ENCODE measurements at regions not wholly inside any gene's neighbourhood (a gene's known extent, or its start where the extent isn't known, plus 50 kb on each side); places are given as distances from the start of the nearest gene placed in this dataset.
A peak's percentile ranks its signal among the peaks of the same experiment; 100 is the strongest.

DNA sequence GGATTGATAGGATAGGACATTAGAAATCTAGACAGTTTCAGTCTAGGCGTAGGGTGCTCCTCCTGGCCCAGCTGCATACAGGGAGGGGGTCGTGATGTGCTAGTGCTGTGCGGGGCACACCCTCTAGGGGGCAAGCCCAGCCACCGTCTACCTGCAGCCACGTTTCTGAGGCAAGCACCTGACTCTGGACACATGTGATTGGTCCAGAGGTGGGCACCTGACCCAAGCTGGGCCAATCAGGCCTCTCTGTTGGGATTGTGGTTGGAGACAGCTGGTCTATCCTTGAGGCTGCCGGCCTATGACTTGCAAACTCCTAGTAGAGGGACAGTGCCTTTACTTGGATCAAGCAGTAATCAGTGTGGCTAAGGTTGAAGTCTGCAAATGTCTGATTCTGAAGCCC lies 317.1 kb downstream of the BMP7 start:
- Histone ChIP-seq H3K9ac (ENCODE audit: low read length) (no peak overlapping the region), H3K27ac (ENCODE audit: low read length) (no peak overlapping the region), H3K9me2 (replicated peaks; ENCODE audit: low read length) (no peaks in the 10 kb centered on the region), H2AFZ (ENCODE audit: low read length) (no peak overlapping the region), H3K4me3 (ENCODE audit: low read length) (no peak overlapping the region), H3K27me3 (ENCODE audit: low read length) (peaks cover 19% of the 10 kb centered on the region; the same call in 1 of the 2 replicates), H3K9me3 (ENCODE audit: low read length) (no peaks in the 10 kb centered on the region), H3F3A (ENCODE audit: low read length, unreplicated experiment) (no peaks in the 10 kb centered on the region), H4K20me1 (ENCODE audit: low read length) (no peaks in the 10 kb centered on the region), H3K79me2 (ENCODE audit: low read length) (no peaks in the 10 kb centered on the region), H3K36me3 (ENCODE audit: low read depth, low read length) (no peaks in the 10 kb centered on the region), H3K4me2 (ENCODE audit: low read length) (no peak overlapping the region), H3K4me1 (ENCODE audit: insufficient read depth, low read length) (no peaks in the 10 kb centered on the region)
- ChIA-PET POLR2A (ENCODE audit: unreplicated experiment) (no interaction called here), CTCF (no interaction called here)
- TF ChIP-seq, protein P1, sequence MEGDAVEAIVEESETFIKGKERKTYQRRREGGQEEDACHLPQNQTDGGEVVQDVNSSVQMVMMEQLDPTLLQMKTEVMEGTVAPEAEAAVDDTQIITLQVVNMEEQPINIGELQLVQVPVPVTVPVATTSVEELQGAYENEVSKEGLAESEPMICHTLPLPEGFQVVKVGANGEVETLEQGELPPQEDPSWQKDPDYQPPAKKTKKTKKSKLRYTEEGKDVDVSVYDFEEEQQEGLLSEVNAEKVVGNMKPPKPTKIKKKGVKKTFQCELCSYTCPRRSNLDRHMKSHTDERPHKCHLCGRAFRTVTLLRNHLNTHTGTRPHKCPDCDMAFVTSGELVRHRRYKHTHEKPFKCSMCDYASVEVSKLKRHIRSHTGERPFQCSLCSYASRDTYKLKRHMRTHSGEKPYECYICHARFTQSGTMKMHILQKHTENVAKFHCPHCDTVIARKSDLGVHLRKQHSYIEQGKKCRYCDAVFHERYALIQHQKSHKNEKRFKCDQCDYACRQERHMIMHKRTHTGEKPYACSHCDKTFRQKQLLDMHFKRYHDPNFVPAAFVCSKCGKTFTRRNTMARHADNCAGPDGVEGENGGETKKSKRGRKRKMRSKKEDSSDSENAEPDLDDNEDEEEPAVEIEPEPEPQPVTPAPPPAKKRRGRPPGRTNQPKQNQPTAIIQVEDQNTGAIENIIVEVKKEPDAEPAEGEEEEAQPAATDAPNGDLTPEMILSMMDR (conservative IDR thresholded peaks at IDR 0.05; ENCODE audit: low read depth, low read length): peak; percentile 17; the same call in 1 of the 2 replicates
- TF ChIP-seq EZH2 (IDR thresholded peaks at IDR 0.05; ENCODE audit: low read length, unreplicated experiment): no peak
- no peak for TF ChIP-seq EZH2phosphoT487 (IDR thresholded peaks at IDR 0.05; ENCODE audit: borderline replicate concordance, low read length)
- DNase-seq (peak; percentile 17), ATAC-seq (no peak; the same call in 1 of the 2 replicates)
- intact Hi-C loops (cut with micrococcal nuclease): no loop called here
- BruUV-seq (replicated peaks): no TSS peak

DNA sequence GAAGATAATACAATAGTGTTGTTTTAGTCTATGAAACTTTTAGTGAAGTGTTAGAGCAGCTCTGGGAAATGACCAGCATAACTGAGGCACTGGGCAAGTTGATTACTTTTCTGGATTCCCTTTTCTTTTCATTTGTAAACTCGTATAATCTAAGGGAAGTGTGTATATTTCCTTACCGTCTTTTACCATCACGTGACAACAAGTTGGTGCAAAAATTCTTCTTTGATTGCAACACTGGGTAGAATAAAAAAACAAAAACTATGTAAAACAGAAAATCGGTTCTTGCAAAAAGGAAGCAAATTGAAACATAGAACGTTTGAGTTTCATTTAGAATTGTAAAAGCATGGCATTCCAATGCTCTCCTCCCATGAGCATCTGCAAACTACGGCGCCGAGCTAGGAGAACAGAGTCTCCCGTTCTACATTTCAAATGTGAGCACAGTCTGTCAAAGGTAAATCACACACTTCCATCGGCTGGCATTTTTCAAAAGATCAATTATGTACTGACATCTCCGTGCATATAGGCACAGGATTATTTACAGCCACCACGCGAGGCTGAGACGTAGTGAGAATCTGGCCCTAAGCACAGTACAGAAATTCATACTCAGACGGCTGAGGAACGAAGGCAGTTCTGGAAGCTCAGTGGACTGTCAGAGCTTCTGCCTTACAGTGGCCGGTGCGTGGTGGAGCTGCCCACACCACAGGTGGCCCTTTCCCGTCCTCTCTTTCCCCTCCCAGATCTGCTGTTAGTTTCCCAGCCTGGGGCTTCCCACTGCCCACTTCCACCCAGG lies 314.0 kb downstream of the BMP7 start:
- H3K4me3 ChIP-seq (ENCODE audit: low read length): no peak overlapping the region
- H3F3A ChIP-seq (ENCODE audit: low read length, unreplicated experiment): no peaks in the 10 kb centered on the region
- ATAC-seq (no peak), DNase-seq (no peak)
- H3K4me1 ChIP-seq (ENCODE audit: insufficient read depth, low read length): no peaks in the 10 kb centered on the region
- intact Hi-C loops (cut with micrococcal nuclease): no loop called here
- H3K9ac ChIP-seq (ENCODE audit: low read length): no peak overlapping the region
- H3K9me2 ChIP-seq (replicated peaks; ENCODE audit: low read length): no peaks in the 10 kb centered on the region
- TF ChIP-seq, protein P1 (conservative IDR thresholded peaks at IDR 0.05; ENCODE audit: low read depth, low read length): no peak
- no peak for TF ChIP-seq EZH2phosphoT487 (IDR thresholded peaks at IDR 0.05; ENCODE audit: borderline replicate concordance, low read length)
- no peak for TF ChIP-seq EZH2 (IDR thresholded peaks at IDR 0.05; ENCODE audit: low read length, unreplicated experiment)
- H4K20me1 ChIP-seq (ENCODE audit: low read length): no peaks in the 10 kb centered on the region
- BruUV-seq (replicated peaks): no TSS peak
- 0 out of 2 replicates have a peak, but pooled peaks cover 8% of the 10 kb centered on the region for H3K27me3 ChIP-seq (ENCODE audit: low read length)
- no peak overlapping the region for H3K27ac ChIP-seq (ENCODE audit: low read length)
- ChIA-PET POLR2A (ENCODE audit: unreplicated experiment) (no interaction called here), CTCF (no interaction called here)
- no peaks in the 10 kb centered on the region for H3K79me2 ChIP-seq (ENCODE audit: low read length)
- H3K4me2 ChIP-seq (ENCODE audit: low read length): no peak overlapping the region
- H3K9me3 ChIP-seq (ENCODE audit: low read length): no peaks in the 10 kb centered on the region
- H3K36me3 ChIP-seq (ENCODE audit: low read depth, low read length): no peaks in the 10 kb centered on the region
- no peak overlapping the region for H2AFZ ChIP-seq (ENCODE audit: low read length)

DNA sequence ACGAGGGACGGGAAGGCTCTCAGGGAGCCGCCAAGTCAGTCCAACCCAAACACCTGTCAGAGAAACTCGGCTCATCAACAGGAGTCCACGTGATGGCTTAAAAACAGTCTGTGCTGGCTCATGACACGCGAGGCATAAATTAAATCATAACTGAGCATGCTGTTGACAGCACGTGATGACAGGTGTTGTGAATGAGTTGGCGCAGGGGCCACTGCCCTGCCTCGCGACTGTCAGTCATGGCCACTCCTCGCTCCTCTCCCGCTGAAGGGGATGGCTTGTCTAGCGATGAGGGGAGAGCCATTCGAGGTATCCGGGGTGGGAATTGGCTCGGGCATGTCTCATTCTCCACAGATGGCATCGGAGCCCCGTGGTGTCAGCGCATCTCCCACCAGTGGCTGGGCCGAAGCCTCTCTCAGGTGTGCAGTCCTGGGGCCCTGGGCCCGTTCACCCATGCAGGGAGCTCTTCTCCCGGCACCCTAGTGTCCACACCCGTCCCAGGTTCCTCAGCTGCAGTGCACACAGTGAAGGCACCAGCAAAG lies 313.3 kb downstream of the BMP7 start:
- H3K4me3 ChIP-seq (ENCODE audit: low read length): no peak overlapping the region

More for the DNA sequence above, 313.3 kb downstream of the BMP7 start:
- POLR2A ChIA-PET (ENCODE audit: unreplicated experiment): no interaction called here
- no TSS peak for BruUV-seq (replicated peaks)
- Histone ChIP-seq H3K4me1 (ENCODE audit: insufficient read depth, low read length) (no peaks in the 10 kb centered on the region), H3K27ac (ENCODE audit: low read length) (no peak overlapping the region), H3K27me3 (ENCODE audit: low read length) (0 out of 2 replicates have a peak, but pooled peaks cover 8% of the 10 kb centered on the region), H3K36me3 (ENCODE audit: low read depth, low read length) (no peaks in the 10 kb centered on the region), H3K4me2 (ENCODE audit: low read length) (no peak overlapping the region), H3K79me2 (ENCODE audit: low read length) (no peaks in the 10 kb centered on the region), H2AFZ (ENCODE audit: low read length) (no peak overlapping the region), H3K9ac (ENCODE audit: low read length) (no peak overlapping the region), H4K20me1 (ENCODE audit: low read length) (no peaks in the 10 kb centered on the region), H3K9me3 (ENCODE audit: low read length) (no peaks in the 10 kb centered on the region), H3K9me2 (replicated peaks; ENCODE audit: low read length) (no peaks in the 10 kb centered on the region), H3F3A (ENCODE audit: low read length, unreplicated experiment) (no peaks in the 10 kb centered on the region)
- intact Hi-C loops (cut with micrococcal nuclease): no loop called here
- ATAC-seq: no peak
- CTCF ChIA-PET: no interaction called here
- DNase-seq: no peak
- TF ChIP-seq EZH2 (IDR thresholded peaks at IDR 0.05; ENCODE audit: low read length, unreplicated experiment) (no peak), EZH2phosphoT487 (IDR thresholded peaks at IDR 0.05; ENCODE audit: borderline replicate concordance, low read length) (no peak)
- TF ChIP-seq, protein P1 (conservative IDR thresholded peaks at IDR 0.05; ENCODE audit: low read depth, low read length): no peak

All from PC-3 (cell line).